ENCODE measurements at regions not wholly inside any gene's neighbourhood (a gene's known extent, or its start where the extent isn't known, plus 50 kb on each side); places are given as distances from the start of the nearest gene placed in this dataset.

DNA sequence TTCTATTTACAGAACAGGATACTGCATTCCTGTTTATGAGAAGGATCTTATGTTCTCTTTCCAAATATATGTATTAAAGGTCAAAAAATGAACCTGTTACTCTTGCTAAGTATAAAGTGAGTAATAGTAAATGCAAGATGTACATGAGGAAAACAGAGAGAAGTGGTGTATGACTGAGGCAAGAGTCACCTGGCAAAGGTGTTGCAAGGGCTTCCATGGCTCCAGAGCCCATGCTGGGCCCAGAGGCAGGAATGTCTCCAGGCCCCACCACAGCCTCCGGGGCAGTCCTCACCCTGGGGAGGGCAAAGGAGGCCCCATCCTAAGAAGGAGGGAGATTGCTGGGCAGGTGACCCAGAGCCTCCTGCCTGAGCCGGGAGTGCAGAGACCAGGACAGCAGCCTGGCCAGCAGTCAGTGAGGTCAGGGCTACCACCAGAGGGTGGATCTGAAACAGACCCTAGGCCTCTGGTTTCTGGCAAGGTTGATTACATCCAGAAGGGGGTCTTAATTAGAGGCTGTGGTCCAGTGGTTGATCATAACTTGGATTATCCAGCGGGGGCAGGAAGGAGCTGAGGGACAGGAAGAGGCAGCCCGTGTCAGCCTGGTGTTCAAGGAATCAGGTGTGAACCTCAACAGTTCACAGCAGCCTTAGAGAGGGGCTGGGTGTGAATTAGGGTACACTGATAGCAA, 57.3 kb upstream of the CPLX2 start:
- DNase-seq (ENCODE audit: low read depth): no peak
- H3K4me3 ChIP-seq (replicated peaks; ENCODE audit: low read depth, low read length): no peak overlapping the region
- TF ChIP-seq, protein P1, sequence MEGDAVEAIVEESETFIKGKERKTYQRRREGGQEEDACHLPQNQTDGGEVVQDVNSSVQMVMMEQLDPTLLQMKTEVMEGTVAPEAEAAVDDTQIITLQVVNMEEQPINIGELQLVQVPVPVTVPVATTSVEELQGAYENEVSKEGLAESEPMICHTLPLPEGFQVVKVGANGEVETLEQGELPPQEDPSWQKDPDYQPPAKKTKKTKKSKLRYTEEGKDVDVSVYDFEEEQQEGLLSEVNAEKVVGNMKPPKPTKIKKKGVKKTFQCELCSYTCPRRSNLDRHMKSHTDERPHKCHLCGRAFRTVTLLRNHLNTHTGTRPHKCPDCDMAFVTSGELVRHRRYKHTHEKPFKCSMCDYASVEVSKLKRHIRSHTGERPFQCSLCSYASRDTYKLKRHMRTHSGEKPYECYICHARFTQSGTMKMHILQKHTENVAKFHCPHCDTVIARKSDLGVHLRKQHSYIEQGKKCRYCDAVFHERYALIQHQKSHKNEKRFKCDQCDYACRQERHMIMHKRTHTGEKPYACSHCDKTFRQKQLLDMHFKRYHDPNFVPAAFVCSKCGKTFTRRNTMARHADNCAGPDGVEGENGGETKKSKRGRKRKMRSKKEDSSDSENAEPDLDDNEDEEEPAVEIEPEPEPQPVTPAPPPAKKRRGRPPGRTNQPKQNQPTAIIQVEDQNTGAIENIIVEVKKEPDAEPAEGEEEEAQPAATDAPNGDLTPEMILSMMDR (IDR thresholded peaks at IDR 0.05; ENCODE audit: low read length, missing control alignments): no peak

GRCh38 chr5:175814691-175815090, 56.7 kb upstream of the CPLX2 start:
- DNase-seq (ENCODE audit: low read depth): peak; percentile 52
- TF ChIP-seq, protein P1 (IDR thresholded peaks at IDR 0.05; ENCODE audit: low read length, missing control alignments): no peak

GRCh38 chr5:175815126-175815913, 56.1 kb upstream of the CPLX2 start:
- TF ChIP-seq, protein P1 (IDR thresholded peaks at IDR 0.05; ENCODE audit: low read length, missing control alignments): no peak
- DNase-seq (ENCODE audit: low read depth): no peak
- no peak overlapping the region for H3K4me3 ChIP-seq (replicated peaks; ENCODE audit: low read depth, low read length)

More at GRCh38 chr5:175814691-175815090, 56.7 kb upstream of the CPLX2 start:
- no peak overlapping the region for H3K4me3 ChIP-seq (replicated peaks; ENCODE audit: low read depth, low read length)

DNA sequence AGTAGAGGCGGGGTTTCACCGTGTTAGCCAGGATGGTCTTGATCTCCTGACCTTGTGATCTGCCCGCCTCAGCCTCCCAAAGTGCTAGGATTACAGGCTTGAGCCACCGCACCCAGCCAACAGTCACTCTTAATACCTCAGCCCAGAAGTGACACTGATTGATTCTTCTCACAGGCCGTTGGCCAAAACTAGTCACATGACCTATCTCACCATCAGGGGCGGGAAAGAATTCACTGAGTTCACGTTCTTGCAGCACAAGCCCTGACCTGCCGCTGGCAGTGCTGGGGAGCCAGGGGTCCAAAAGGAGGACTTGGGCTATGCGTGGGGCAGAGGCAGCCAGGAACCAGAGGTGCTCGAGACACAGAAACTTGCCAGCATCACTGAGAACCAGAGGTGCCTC, 55.0 kb upstream of the CPLX2 start:
- TF ChIP-seq, protein P1 (IDR thresholded peaks at IDR 0.05; ENCODE audit: low read length, missing control alignments): no peak
- no peak overlapping the region for H3K4me3 ChIP-seq (replicated peaks; ENCODE audit: low read depth, low read length)
- no peak for DNase-seq (ENCODE audit: low read depth)

GRCh38 chr5:175819090-175819425, 52.3 kb upstream of the CPLX2 start:
- DNase-seq (ENCODE audit: low read depth): no peak
- TF ChIP-seq, protein P1 (IDR thresholded peaks at IDR 0.05; ENCODE audit: low read length, missing control alignments): no peak
- no peak overlapping the region for H3K4me3 ChIP-seq (replicated peaks; ENCODE audit: low read depth, low read length)

GRCh38 chr5:175820230-175820629, 51.1 kb upstream of the CPLX2 start:
- TF ChIP-seq, protein P1 (IDR thresholded peaks at IDR 0.05; ENCODE audit: low read length, missing control alignments): no peak
- no peak for DNase-seq (ENCODE audit: low read depth)

More at GRCh38 chr5:175820230-175820629, 51.1 kb upstream of the CPLX2 start:
- no peak overlapping the region for H3K4me3 ChIP-seq (replicated peaks; ENCODE audit: low read depth, low read length)

All from fibroblast of pulmonary artery (primary cell).